ENCODE measurements at regions not wholly inside any gene's neighbourhood (a gene's known extent, or its start where the extent isn't known, plus 50 kb on each side); places are given as distances from the start of the nearest gene placed in this dataset.

GRCh38 chr11:104343578-104343977, 179.6 kb upstream of the PDGFD start:
- H3K36me3 ChIP-seq (ENCODE audit: low read depth) = no peaks in the 10 kb centered on the region
- ATAC-seq = peak; percentile 25

DNA sequence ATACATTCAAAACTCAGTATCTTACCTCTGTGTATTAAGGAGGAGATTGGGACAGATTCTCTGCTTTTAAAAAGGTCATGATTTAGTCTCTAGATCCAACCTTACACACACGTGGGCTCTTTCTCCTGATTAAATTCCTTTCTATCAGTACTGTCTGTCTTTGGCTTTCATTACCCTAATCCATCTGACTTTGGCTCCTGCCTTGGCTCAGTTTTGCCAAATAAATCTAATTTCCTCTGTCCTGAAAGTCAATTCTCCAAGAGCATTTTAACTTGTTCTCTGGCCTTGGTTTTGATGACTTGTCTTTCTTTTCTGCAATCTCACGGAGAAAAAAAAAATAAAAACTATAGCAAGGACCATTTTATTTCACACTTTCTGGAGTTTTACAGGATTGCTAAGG, 176.6 kb upstream of the PDGFD start:
- no peaks in the 10 kb centered on the region for H3K9me3 ChIP-seq
- H3K4me3 ChIP-seq = no peak overlapping the region
- DNase-seq = no peak
- no peak for TF ChIP-seq CTCF (IDR thresholded peaks at IDR 0.05)
- H3K4me1 ChIP-seq (ENCODE audit: low read depth) = no peaks in the 10 kb centered on the region
- no peak for ATAC-seq
- intact Hi-C loops (cut with DNase I, micrococcal nuclease) = no loop called here
- no peaks in the 10 kb centered on the region for H3K36me3 ChIP-seq (ENCODE audit: low read depth)

More at GRCh38 chr11:104343578-104343977, 179.6 kb upstream of the PDGFD start:
- Histone ChIP-seq H3K4me3 (no peak overlapping the region), H3K4me1 (ENCODE audit: low read depth) (no peaks in the 10 kb centered on the region), H3K9me3 (no peaks in the 10 kb centered on the region)
- no peak for DNase-seq
- no peak for TF ChIP-seq CTCF (IDR thresholded peaks at IDR 0.05)
- intact Hi-C loops (cut with DNase I, micrococcal nuclease) = no loop called here

DNA sequence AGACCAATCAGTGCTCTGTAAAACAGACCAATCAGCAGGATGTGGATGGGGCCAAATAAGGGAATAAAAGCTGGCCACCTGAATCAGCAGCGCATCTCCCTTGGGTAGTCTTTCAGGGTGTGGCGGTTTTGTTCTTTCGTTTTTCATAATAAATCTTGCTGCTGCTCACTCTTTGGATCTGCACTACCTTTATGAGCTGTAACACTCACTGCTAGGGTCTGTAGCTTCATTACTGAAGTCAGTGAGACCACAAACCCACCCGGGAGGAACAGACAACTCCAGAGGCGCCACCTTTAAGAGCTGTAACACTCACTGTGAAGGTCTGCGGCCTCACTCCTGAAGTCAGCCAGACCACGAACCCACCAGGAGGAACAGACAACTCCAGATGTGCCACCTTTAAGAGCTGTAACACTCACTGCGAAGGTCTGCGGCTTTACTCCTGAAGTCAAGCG, 175.5 kb upstream of the PDGFD start:
- intact Hi-C loops (cut with DNase I, micrococcal nuclease) = no loop called here
- no peaks in the 10 kb centered on the region for H3K9me3 ChIP-seq
- H3K4me1 ChIP-seq (ENCODE audit: low read depth) = no peaks in the 10 kb centered on the region
- no peak for TF ChIP-seq CTCF (IDR thresholded peaks at IDR 0.05)
- no peak for DNase-seq
- no peak for ATAC-seq
- H3K4me3 ChIP-seq = no peak overlapping the region
- no peaks in the 10 kb centered on the region for H3K36me3 ChIP-seq (ENCODE audit: low read depth)

- ATAC-seq (no peak), DNase-seq (no peak)
- TF ChIP-seq CTCF (IDR thresholded peaks at IDR 0.05) = no peak
- H3K9me3 ChIP-seq = no peaks in the 10 kb centered on the region
- no peak overlapping the region for H3K4me3 ChIP-seq
- H3K36me3 ChIP-seq (ENCODE audit: low read depth) = no peaks in the 10 kb centered on the region
- no peaks in the 10 kb centered on the region for H3K4me1 ChIP-seq (ENCODE audit: low read depth)
- intact Hi-C loops (cut with DNase I, micrococcal nuclease) = no loop called here
Observed at GRCh38 chr11:104338186-104338585, 174.2 kb upstream of the PDGFD start.

GRCh38 chr11:104337273-104337672, 173.3 kb upstream of the PDGFD start:
- no peak for TF ChIP-seq CTCF (IDR thresholded peaks at IDR 0.05)
- Histone ChIP-seq H3K4me1 (ENCODE audit: low read depth) (no peaks in the 10 kb centered on the region), H3K9me3 (no peaks in the 10 kb centered on the region), H3K4me3 (no peak overlapping the region), H3K36me3 (ENCODE audit: low read depth) (no peaks in the 10 kb centered on the region)
- ATAC-seq (no peak), DNase-seq (no peak)
- intact Hi-C loops (cut with DNase I, micrococcal nuclease) = no loop called here

GRCh38 chr11:104333977-104334376, 170.0 kb upstream of the PDGFD start:
- intact Hi-C loops (cut with DNase I, micrococcal nuclease) = no loop called here
- Histone ChIP-seq H3K9me3 (no peaks in the 10 kb centered on the region), H3K4me3 (no peak overlapping the region), H3K36me3 (ENCODE audit: low read depth) (no peaks in the 10 kb centered on the region), H3K4me1 (ENCODE audit: low read depth) (no peaks in the 10 kb centered on the region)
- DNase-seq (peak in 1 of 3 donors; percentile 6), ATAC-seq (no peak)
- no peak for TF ChIP-seq CTCF (IDR thresholded peaks at IDR 0.05)

Data from mucosa of descending colon (tissue), 3 donors.